ENCODE measurements at regions not wholly inside any gene's neighbourhood (a gene's known extent, or its start where the extent isn't known, plus 50 kb on each side); places are given as distances from the start of the nearest gene placed in this dataset.

- no peak for TF ChIP-seq EP300 (conservative IDR thresholded peaks at IDR 0.05; ENCODE audit: poor library complexity, severe bottlenecking)
- no peak for TF ChIP-seq CTCF (IDR thresholded peaks at IDR 0.05; ENCODE audit: poor library complexity, severe bottlenecking)
- TF ChIP-seq TAF1 (IDR thresholded peaks at IDR 0.05; ENCODE audit: low read depth): no peak
- no peak for TF ChIP-seq MXI1 (conservative IDR thresholded peaks at IDR 0.05; ENCODE audit: poor library complexity, severe bottlenecking)
- no peak for TF ChIP-seq RAD21 (conservative IDR thresholded peaks at IDR 0.05)
- TF ChIP-seq EZH2 (IDR thresholded peaks at IDR 0.05; ENCODE audit: borderline replicate concordance, insufficient read depth, low read length, poor library complexity, severe bottlenecking): no peak
- no peak for TF ChIP-seq SMC3 (conservative IDR thresholded peaks at IDR 0.05; ENCODE audit: poor library complexity)
- TF ChIP-seq REST (IDR thresholded peaks at IDR 0.05; ENCODE audit: borderline replicate concordance): no peak
These were observed 301.4 kb upstream of the AADAT start for GRCh38 chr4:170391066-170391740.
